Neural crest cell (in vitro differentiated cells): ENCODE measurements at regions not wholly inside any gene's neighbourhood (a gene's known extent, or its start where the extent isn't known, plus 50 kb on each side); places are given as distances from the start of the nearest gene placed in this dataset.

Experiments
- DNase-seq: peaks from one replicate; pipeline ENCODE4 v3.0.0; 2021; ENCODE audit warnings: low read depth, mixed read lengths, low spot score
- H3K27ac Mint-ChIP-seq: one replicate; pipeline ENCODE4 v1.8.0; 2021; ENCODE audit warnings: mild to moderate bottlenecking, mixed read lengths; ENCODE audit not compliant: unreplicated experiment
- H3K27me3 Mint-ChIP-seq: 2 replicates; pipeline ENCODE4 v1.8.0; 2021; ENCODE audit warnings: low read depth, mild to moderate bottlenecking, mixed read lengths
- H3K36me3 Mint-ChIP-seq: 2 replicates; pipeline ENCODE4 v1.8.0; 2021; ENCODE audit warnings: low read depth, mild to moderate bottlenecking, mixed read lengths
- H3K4me1 Mint-ChIP-seq: 2 replicates; pipeline ENCODE4 v1.8.0; 2021; ENCODE audit warnings: mixed read lengths
- H3K4me3 Mint-ChIP-seq: one replicate; pipeline ENCODE4 v1.8.0; 2021; ENCODE audit warnings: mild to moderate bottlenecking, mixed read lengths
- H3K9me3 Mint-ChIP-seq: 2 replicates; pipeline ENCODE4 v1.8.0; 2021; ENCODE audit warnings: mixed read lengths
- TF ChIP-seq, protein P1 (sequence below): fragments of 200-600 bp; sonication (generic); conservative IDR thresholded peaks from 2 replicates; pipeline ENCODE4 v1.5.0; 2021; ENCODE audit warnings: antibody characterized with exemption, mild to moderate bottlenecking

DNA sequence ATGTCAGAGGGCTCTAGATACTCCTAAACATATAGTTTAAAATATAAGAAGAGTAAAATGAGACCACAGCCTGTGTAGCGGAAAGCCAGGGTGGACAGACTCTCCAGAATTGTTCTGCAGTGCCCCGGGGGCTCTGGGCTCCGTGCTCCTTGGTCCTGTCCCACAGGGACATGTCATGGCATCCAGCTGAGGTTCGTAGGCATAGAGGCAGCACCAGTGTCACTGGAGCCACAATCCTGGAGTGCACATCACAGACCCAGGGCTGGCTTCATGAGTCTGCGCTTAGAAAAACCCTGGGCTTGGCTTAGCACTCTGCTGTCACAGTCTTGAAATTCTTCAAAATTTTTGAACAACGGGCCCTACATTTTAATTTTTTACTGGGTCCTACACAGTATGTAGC, 280.4 kb upstream of the ZNF32 start:
- TF ChIP-seq, protein P1, sequence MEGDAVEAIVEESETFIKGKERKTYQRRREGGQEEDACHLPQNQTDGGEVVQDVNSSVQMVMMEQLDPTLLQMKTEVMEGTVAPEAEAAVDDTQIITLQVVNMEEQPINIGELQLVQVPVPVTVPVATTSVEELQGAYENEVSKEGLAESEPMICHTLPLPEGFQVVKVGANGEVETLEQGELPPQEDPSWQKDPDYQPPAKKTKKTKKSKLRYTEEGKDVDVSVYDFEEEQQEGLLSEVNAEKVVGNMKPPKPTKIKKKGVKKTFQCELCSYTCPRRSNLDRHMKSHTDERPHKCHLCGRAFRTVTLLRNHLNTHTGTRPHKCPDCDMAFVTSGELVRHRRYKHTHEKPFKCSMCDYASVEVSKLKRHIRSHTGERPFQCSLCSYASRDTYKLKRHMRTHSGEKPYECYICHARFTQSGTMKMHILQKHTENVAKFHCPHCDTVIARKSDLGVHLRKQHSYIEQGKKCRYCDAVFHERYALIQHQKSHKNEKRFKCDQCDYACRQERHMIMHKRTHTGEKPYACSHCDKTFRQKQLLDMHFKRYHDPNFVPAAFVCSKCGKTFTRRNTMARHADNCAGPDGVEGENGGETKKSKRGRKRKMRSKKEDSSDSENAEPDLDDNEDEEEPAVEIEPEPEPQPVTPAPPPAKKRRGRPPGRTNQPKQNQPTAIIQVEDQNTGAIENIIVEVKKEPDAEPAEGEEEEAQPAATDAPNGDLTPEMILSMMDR, result no peak
- no peak for DNase-seq
- no peak overlapping the region for H3K27ac Mint-ChIP-seq
- no peak overlapping the region for H3K4me3 Mint-ChIP-seq
- H3K4me1 Mint-ChIP-seq, result no peaks in the 10 kb centered on the region
- no peaks in the 10 kb centered on the region for H3K27me3 Mint-ChIP-seq
- no peaks in the 10 kb centered on the region for H3K36me3 Mint-ChIP-seq
- H3K9me3 Mint-ChIP-seq, result no peaks in the 10 kb centered on the region

DNA sequence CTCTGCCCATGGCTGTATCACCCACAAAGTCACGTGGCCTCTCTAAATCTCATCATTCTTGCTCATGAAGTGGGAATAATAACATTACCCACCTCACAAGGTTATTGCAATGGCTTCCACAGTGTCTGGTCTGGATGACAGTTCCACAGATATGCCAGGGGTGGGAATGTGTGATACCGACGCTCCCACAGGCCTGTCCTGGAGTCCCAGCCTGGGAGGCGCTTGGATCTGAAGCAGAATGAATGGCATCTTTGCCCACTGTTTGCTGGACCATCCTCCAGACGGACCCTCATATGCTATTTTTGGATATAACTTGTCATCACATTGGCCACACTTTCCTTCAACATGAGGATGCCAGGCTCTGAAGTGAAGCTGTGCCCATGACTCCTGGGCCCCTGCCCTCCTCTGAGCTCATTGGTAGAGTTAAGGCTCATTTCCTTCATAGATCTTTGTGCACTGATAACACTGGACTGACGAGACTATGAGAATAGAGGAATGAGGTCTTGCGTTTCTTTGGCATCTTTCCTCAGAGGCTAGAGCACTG, 279.8 kb upstream of the ZNF32 start:
- Mint-ChIP-seq H3K9me3 (no peaks in the 10 kb centered on the region), H3K36me3 (no peaks in the 10 kb centered on the region), H3K4me1 (no peaks in the 10 kb centered on the region), H3K27ac (no peak overlapping the region), H3K4me3 (no peak overlapping the region), H3K27me3 (no peaks in the 10 kb centered on the region)
- DNase-seq, result no peak
- TF ChIP-seq, protein P1, result no peak

DNA sequence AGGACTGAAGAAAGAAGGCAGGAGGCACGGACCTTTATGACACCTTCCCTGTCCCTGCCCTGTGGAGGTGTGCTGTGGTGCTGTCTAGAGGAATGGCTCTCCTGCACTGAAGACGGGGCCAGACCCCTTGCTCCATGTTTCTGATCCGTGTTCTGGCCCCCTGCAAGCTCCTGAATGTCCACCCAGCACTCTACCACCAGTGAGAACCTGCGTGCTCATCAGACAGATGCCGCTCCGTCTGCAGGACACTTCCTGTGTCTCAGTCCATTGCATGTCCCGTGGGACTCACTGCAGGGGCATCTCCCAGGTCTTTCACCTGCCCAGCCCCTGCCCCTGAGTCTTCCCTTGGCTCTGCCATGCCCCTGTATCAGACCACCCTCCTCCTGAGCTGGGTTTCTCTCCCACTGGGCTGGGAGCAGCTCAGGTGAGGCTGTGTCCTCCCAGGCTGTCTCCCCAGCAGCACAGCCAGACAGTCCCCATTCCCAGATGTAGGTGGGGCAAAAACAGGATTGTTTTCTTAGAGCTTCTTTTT, 278.3 kb upstream of the ZNF32 start:
- Mint-ChIP-seq H3K9me3 (no peaks in the 10 kb centered on the region), H3K4me1 (no peaks in the 10 kb centered on the region), H3K27ac (no peak overlapping the region), H3K27me3 (no peaks in the 10 kb centered on the region), H3K4me3 (no peak overlapping the region), H3K36me3 (no peaks in the 10 kb centered on the region)
- TF ChIP-seq, protein P1, result no peak
- DNase-seq, result no peak

DNA sequence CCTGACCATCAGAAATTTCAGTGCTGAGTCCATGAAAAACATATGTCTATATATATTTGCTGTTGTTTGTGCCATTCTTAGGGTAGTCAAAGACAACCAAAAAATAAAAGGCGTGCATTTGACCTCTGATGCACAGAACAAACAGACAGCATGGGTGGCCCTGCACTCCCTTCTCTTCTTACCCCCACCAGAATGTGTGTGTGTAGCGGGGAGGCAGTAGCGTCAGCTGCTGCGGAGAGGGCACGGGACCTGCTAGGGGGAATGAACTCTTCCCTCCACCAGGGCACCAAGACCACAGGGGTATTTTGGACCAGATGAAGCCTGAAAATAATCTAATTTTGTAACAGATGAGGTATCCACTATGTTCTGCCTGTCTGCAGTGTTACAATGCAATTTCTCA, 277.7 kb upstream of the ZNF32 start:
- Mint-ChIP-seq H3K27ac (no peak overlapping the region), H3K9me3 (no peaks in the 10 kb centered on the region), H3K4me3 (no peak overlapping the region), H3K36me3 (no peaks in the 10 kb centered on the region), H3K27me3 (no peaks in the 10 kb centered on the region), H3K4me1 (no peaks in the 10 kb centered on the region)
- DNase-seq, result no peak
- TF ChIP-seq, protein P1, result no peak

DNA sequence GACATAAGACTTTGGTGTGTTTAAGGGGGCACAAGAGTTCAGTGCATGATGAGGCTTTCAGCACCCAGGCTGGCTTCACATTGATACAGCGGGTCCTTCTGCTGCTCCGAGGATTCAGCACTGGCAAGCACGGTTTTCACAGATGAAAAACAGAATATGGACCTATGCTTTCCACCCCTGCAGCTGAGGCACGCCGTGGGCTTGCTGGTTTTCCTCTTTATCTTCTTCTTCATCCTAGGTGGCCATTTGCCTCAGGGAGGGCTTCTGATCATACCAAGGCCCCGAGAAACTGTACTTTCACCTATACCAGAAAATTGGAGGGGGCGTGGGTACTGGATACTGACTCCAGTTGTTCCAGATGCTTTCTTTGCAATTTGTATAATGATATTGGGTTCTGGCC, 277.1 kb upstream of the ZNF32 start:
- Mint-ChIP-seq H3K36me3 (no peaks in the 10 kb centered on the region), H3K27me3 (no peaks in the 10 kb centered on the region), H3K27ac (no peak overlapping the region), H3K4me3 (no peak overlapping the region), H3K9me3 (no peaks in the 10 kb centered on the region), H3K4me1 (no peaks in the 10 kb centered on the region)
- TF ChIP-seq, protein P1, result no peak
- no peak for DNase-seq
